Spleen (tissue), 7 donors: ENCODE measurements at regions not wholly inside any gene's neighbourhood (a gene's known extent, or its start where the extent isn't known, plus 50 kb on each side); places are given as distances from the start of the nearest gene placed in this dataset.

Experiments used
- POLR2AphosphoS5 ChIP-seq, 3 donors: sonication (generic); formaldehyde crosslinking; IDR thresholded peaks; one replicate each; pipeline ENCODE4 v1.5.1; 2017; ENCODE audit warnings: antibody characterized with exemption in 3 of 3
- TF ChIP-seq, protein P1 (sequence below), 11 experiments: fragments of 200-600 bp in 7 of 11; fragments of 450-650 bp in 4 of 11; sonication (generic) in 4 of 11; IDR thresholded peaks in 8 of 11; conservative IDR thresholded peaks in 3 of 11; 1 replicate in 7 of 11; 2 replicates in 4 of 11; pipeline versions ENCODE4 v1.4.0 to v1.8.0; 2016 to 2021; ENCODE audit warnings: antibody characterized with exemption in 11 of 11, inconsistent platforms in 4 of 11, mild to moderate bottlenecking in 1 of 11
- donor health status: DM: no; HTN: no; CAD: no; lungs with moderate emphysema.
- donor health status: DM: no; HTN: no; CAD: no.
- donor health status: DM: no; HTN: no; CAD: no.

DNA sequence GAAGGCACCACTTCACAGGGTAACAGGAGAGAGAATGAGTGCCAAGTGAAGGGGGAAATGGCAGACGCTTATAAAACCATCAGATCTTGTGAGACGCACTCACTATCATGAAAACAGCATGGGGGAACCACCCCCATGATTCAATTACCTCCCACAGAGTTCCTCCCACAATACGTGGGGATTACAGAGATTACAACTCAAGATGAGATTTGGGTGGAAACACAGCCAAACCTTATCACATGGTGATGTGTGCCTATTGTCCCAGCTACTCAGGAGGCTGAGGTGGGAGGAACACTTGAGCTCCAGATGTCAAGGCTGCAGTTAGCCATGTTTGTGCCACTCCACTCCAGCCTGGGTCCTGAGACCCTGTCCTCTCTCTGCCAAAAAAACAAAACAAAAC lies 56.0 kb upstream of the DSCAM start:
- TF ChIP-seq, protein P1, sequence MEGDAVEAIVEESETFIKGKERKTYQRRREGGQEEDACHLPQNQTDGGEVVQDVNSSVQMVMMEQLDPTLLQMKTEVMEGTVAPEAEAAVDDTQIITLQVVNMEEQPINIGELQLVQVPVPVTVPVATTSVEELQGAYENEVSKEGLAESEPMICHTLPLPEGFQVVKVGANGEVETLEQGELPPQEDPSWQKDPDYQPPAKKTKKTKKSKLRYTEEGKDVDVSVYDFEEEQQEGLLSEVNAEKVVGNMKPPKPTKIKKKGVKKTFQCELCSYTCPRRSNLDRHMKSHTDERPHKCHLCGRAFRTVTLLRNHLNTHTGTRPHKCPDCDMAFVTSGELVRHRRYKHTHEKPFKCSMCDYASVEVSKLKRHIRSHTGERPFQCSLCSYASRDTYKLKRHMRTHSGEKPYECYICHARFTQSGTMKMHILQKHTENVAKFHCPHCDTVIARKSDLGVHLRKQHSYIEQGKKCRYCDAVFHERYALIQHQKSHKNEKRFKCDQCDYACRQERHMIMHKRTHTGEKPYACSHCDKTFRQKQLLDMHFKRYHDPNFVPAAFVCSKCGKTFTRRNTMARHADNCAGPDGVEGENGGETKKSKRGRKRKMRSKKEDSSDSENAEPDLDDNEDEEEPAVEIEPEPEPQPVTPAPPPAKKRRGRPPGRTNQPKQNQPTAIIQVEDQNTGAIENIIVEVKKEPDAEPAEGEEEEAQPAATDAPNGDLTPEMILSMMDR (IDR thresholded peaks at IDR 0.05 in 8 of 11, conservative IDR thresholded peaks at IDR 0.05 in 3 of 11): no peak
- TF ChIP-seq POLR2AphosphoS5 (IDR thresholded peaks at IDR 0.05): no peak
